ENCODE measurements at regions not wholly inside any gene's neighbourhood (a gene's known extent, or its start where the extent isn't known, plus 50 kb on each side); places are given as distances from the start of the nearest gene placed in this dataset.

DNA sequence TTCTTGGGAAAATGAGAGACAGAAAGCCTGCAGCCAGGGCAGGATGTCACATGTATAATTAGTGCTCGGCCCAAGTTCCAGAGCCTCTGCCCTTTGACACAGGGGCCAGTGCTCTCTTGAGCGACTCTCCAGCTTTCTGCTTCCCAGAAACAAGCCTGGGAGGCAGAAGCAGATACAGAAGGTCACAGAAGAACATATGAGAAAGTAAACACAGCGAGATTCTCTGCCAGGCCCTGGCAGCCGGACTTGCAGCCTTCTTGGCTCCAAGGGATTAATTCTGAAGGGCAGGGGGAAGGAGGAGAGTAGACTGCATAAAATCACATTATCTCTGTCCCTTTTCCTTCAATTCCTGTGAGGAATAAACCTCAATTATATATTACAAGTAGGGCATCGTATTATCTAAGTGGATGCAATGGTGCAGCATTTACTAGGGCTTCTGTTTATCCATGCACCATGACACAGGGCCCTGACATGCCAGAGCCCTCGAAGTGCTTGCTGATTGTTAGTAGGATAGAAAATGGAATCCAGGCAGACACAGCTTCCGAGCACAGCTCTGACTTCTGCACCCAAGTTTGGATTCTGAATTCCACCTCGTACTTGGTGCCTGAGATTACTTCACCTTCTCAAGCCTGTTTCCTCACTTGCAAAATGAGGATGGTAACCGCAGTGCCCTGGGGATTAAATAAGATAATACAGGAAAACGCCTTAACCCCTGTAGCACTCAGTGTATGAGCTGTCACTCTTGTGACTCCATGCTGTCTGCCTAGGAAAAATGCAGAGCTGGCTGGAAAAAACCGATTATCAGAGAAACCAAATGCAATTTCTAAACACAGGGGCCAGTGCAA lies 536.5 kb downstream of the TNS3 start:
- peak in 3 of 51 donors; percentile 1 to 14 (median 3) for DNase-seq

DNA sequence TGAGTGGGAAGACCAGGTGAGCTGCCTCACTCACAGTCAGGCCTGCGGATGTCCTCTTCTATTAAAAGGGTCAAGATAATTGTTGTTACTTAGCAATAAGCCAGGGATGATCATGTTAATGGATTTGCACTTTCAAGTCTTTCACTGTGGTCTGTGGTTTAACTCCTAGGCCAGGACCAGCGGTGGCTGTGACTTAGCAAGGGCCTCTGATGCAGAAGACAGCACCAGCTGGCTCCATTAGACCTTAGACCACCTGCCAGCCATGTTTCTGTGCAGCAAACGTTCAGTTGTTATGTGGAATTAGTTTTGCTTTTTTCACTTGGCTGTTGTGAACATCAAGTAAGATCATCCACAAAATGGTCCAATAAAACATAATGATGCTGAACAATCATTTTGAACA lies 537.3 kb downstream of the TNS3 start:
- DNase-seq, result no peak

DNA sequence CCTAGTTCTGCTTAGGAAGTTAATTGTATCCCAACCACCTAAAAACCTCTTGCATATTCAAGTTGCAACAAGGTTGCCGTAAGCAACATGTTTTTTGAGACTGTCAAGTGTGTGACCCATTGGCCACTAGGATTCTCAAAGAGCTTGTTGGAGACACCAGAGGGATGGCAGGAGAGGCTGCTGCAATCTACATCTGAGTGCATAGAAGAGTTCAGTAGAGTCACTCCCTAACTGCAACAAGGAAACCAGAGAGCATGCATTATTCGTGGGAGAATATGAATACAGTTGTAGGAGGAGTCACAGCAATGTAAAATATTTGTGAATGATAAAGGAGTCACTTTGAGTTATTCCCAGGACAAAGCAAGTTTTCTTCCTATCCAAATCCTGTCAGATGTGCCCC lies 538.6 kb downstream of the TNS3 start:
- DNase-seq, result no peak

DNA sequence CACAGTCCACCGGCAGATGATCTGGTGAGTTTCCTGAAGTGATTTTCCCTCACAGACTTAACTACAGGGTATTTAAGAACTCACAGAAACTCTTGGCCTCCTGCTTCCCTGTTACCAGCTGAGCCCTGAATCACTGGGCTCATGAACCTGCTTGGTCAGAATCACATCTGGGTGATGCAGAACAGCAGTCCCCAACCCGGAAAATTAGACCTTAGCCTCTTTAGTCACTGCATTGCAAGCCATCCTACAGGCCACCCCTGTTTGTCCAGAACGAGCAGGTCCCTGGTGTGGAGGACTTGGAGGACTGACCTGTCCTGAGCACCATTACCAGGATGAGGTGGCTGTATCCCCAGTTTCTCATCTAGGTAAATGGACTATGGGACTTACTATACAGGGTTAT lies 539.2 kb downstream of the TNS3 start:
- no peak for DNase-seq

DNA sequence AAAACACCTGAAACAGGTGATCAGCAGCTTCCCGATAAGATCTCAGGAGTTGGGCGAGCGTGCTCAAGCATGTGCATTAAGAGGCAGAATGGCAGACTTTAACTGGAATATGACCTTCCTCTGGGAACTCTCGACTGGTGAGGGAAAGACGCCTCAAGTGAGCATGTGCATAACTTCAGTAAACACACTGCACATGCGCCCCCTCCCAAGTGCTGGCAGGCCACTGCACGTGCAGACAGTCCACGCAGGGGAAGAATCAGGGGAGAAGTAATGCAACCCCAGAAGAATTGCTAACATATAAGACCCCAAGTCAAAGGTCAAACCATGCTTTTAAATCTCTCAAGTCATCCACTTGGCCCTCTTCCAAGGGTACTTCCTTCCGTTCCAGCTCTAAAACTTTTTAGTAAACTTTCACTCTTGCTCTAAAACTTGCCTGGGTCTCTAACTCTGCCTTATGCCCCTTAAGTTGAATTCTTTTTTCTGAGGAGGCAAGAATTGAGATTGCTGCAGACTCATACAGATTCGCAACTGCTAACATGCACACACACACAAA lies 541.0 kb downstream of the TNS3 start:
- no peak for DNase-seq

DNA sequence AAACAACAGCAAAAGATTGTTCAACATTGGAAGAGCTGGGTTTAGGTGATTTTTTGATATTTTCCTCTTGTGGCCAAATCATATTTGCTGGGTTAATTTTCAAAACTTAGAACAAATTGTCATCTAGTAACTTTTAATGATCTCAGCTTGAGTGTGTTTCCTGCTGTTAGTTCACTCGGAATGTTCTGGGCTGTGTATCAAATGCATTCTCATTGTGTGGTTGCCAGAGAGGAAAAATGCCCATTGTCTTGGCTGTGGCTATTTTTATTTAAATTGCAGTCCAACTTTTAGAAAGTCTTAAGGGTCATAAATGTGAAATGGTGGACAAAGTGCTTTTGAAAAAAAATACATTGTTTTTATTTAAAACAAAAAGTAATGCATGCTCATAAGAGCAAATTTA lies 542.0 kb downstream of the TNS3 start:
- DNase-seq, result peak in 1 of 51 donors; percentile 1

DNA sequence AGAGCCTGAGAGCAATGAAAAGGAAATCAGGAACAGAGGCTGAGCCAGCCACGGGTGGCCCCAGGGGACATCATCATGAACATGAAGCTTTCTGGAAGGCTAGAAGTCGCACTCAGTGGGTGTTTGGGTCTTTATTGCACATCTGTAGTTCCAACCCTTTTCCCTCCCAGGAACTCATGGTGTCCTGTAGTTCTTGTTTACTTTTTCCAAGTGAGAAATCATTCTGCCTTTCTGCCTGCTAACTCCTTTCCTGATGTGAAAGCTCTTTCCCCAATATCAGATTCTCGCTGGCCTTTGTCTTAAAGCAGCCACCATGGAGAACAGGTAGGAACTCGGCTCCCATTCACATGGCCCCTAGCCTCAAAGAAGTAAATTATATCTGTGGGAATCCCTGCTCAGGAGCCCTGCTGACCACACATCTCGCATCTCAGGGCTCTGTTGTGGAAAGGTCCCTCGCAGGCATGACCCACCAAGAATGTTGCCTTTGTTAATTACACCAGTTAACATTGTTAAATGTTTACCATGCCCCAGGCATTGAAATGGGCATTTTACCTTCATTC lies 542.7 kb downstream of the TNS3 start:
- no peak for DNase-seq

DNA sequence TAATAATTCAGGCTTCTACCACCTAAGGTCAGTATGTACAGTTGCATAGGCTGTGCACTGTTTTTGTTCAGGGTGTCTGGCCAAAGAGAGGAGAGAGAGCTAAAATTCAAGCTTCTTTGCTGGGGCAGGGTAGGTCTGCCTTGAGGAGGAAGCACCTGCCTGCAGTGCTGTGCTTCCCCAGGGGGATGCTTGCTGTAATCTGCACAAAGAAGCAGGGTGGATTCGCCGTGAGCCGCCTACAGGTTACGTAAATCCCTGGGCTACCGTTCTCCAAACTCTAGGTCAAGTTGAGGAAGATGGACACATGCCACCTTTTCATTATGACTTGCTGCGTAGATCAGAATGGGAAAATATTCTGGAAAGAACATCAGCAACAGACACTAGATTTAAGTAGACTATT lies 543.3 kb downstream of the TNS3 start:
- DNase-seq, result no peak

DNA sequence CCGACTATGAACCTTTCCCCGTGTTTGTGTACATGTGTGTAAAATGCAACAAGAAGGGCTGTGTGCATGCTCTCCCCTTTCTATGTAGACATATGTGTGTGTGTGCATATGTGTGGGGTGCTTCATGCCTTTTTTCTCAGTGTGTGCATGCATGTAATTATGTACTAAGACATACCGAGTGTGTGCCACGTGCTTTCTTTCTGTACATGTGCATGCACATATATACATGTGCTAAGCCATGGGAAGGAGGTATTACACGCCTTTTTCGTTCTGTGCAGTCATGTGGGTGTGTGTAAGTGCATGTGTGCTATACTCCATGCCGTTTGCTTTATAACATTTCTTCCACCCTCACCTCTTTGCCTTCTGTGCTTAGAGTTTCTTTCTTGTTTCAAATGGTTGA lies 544.3 kb downstream of the TNS3 start:
- DNase-seq, result no peak

DNA sequence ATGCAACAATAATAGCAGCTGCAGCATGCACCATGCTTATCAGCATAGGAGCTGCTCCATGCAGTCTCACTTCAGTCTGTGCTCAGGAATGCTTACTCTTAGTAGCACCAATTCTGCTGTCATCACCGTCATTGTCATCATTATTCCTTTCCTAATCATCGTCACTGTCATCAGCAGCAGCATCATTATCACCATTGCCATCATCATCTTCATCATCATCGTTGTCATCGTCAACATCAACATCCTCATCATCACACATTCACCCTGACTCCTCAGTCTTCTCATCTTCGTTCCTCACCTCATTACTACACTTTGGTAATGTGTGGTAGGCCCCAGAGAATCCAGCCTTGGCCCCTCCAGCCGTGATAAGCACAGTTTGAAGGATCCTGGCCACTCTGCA lies 545.0 kb downstream of the TNS3 start:
- DNase-seq, result no peak

DNA sequence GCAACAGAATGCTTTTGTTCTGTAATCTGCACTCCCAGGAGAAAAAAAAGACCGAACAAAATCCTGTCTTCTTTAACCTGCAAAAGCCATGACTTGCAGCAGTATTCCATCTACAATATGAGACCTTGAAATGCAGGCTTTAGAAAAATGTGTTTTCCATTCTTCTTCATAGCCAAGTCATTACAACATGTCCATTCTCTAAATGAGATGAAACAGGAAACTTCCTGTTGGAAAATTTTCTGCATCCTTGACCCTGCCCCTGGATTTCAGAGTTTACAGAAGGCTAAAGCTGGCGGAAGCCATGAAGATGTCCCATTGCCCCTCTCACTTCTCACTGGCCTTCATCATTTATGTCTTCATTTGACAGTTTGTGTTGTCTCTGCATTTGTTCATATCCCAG lies 546.4 kb downstream of the TNS3 start:
- DNase-seq, result no peak

DNA sequence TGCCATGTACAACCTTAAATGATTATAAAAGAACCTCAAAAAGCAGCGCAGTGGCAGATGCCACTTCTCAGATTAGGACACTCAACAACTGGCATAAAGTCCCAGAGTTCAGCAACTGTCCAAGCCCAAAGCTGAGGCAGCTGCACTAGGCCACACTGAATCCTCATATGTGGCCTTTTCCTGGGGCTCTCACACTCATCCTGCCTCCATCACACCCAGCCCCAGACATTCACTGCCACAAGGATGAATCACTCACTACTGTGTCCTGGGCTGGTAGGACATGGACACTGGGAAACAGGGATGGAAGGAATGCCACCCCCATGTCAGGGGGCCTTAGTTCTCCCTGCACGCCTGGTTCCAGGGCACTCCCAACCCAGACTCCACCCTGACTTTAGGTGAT lies 547.7 kb downstream of the TNS3 start:
- no peak for DNase-seq

DNA sequence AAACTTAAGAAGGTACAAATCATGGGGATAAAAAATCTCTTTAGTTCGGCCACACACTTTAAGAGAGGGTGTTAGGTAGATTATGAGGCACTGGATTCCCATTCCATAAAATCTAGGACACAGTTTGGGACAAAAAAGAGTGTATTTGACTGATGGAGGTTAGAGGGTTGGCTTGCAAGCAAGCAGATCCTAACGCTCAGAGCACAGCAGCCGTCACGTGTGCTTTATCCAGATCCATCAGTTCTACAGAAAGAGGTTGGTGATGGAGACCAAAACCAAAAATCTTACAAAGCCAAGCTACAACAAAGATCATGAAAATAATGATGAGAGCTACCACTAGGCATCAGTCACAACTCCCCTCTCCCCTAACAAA lies 549.4 kb downstream of the TNS3 start:
- no peak for DNase-seq

DNA sequence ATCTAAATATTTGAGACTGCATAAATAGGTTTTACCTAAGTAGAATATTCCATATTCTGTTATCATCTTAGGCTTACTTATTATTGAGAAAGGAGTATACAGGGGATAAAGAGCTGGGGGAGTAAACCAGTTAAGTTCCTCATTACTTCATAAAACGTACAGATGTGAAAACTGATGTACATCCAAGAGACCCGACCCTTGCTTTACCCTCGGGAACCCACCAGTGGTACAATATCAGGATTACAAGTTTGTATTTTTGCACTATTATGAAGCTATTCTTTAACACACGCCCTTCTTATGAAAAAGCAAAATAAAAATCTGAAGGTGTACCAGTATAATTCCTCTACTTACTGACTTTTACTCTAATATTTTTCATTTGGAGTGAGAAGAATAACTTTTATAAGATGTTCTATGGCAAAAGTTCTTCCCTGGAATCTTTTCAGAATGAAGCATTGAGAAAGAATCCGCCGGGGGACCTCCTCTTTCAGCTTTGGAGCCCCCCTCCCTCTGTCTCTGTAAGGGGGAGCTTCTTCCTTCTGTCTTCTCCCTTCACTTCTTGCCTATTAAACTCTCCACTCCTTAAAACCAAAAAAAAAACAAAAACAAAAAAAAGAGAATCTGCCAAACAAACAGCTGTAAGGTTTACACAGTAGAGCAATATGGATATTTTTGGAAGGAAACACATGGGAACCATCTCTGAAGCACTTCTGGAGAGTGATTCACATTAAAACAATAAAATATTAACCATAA lies 550.0 kb downstream of the TNS3 start:
- DNase-seq, result no peak

DNA sequence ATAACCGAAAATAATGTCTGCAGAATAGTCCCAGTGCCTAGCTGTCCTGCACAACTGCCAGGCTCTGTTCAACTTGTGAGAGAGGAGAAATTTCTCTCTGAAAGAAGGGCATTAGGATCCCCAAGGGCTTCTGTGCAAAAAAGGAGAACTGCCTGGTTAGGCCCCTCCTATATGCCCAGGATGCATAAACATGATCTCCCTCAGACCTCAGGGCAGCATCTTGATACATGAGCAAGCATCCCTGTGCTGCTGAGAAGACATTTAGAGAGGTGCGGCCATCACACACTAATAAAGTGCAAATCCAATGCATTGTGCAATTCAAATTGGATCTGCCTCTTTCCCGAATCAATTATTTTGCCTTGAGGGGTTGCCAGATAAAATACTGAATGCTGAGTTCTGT lies 553.6 kb downstream of the TNS3 start:
- DNase-seq, result no peak

DNA sequence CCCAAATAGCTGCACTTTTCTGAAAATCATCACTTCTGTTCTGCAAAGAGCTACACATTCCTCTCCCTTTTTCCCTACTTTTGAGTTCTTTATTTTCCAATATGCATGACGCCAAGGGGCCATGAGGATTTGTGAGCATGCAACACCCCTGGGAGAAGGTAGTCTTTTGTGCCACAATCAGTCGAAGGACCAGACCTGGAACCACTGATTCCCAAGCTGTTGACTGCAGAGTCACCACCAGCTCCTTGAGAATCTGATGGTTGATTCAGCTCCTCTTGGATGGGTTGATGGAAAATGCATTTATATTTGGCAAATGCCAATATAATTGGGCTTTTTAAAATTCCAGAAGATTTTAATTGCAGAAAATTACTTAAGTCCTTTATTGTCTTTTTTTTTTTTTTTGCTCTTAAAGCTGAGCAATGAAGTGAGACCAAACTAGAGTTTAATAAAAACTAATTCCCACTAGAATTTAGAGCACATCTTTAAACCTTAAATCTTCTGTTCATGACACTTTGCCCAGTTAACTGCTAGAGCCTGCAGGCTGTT lies 554.1 kb downstream of the TNS3 start:
- DNase-seq, result no peak

DNA sequence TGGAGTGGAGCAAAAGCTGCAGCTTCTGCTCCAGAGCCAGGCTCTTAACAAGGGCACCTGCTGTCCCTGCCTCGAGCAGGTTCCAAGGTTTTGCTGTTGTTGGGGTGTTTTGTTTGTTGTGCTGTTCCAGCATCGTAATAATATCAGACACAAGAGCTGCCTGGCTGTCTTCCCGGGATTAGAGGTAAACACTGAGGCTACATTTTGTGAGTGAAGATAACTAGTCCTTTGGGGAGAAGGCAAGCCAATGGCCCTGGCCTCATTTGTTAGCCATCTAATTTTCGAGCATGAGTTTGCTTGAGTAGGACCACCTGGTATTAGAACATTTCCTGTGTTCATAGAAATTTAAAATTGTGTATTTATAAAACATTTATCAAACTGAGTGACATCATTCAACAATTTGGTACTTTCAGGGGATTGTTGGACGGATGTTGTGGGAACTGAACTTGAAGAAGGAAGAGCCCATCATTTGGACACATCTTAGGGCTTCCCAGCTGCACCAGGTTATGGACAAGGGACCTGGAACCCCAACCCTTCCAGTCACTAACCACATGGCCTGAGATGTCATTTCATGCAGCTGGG lies 555.0 kb downstream of the TNS3 start:
- DNase-seq, result no peak

DNA sequence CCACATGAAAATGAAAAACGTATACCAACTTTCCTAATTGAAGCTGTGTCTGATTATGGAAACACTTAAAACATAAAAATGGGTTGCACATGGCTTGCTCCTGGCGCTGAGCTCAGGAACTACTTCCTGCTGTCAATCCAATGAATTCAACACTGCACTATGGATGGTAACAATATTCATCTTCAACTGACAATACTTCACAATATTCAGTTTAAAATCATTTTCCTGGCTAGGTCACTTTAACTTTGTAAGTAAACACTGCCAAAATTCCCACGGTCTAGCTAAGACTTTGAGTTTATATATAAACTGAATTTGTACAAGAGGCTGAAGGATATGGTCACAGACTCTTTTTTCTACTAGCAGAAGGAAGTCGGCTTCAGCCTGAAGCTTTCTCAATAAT lies 556.9 kb downstream of the TNS3 start:
- DNase-seq, result no peak

DNA sequence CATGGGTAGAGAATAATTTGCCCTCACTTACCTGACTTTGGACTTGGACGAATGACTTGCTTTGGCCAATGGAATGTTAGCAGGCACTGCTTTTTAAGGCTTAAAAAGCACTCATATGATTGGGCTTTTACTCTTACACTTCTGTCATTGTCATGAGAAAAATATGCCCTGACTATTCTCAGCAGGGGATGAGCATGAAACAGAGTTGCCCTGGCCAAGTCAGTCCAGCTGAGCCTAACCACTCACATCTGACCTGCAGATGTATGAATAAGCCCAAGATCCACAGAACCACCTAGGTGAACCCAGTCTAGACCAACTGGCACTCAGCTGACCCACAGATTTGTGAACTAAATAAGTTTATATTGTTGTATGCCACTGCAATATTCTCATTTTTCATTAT lies 573.5 kb downstream of the TNS3 start:
- no peak for DNase-seq

DNA sequence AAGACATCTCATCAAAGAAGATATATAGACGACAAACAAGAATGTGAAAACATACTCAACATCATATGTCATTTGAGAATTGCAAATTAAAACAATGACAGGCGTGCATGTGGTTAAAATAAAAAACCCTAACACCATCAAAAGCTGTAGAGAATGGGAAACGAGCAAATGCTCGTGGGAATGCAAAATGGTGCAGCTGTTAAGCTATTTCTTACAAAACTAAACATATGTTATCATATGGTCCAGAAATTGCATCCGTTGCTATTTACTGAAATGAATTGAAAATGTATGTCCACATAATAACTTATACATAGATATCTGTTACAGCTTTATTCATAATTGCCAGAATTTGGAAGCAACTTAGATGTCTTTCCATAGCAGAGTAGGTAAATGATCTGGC lies 574.4 kb downstream of the TNS3 start:
- no peak for DNase-seq

DNA sequence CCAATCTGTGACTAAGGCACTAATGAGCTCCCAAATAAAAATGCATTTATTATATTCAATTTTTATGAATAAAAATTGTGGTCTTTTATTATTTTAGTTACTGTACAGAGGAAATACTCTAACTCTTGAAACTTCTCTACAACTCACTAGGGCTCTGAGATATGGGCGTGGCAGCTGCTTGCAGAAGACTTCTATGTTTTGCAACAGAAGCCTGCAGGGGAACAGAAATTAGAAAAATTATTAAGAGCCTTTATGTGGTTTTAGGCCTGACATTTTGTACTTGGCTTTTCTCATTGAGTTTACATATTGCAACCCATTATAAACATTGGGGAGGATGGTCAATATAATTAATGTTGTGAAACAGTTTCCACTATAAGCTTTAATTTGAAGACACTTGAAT lies 581.4 kb downstream of the TNS3 start:
- DNase-seq, result no peak

DNA sequence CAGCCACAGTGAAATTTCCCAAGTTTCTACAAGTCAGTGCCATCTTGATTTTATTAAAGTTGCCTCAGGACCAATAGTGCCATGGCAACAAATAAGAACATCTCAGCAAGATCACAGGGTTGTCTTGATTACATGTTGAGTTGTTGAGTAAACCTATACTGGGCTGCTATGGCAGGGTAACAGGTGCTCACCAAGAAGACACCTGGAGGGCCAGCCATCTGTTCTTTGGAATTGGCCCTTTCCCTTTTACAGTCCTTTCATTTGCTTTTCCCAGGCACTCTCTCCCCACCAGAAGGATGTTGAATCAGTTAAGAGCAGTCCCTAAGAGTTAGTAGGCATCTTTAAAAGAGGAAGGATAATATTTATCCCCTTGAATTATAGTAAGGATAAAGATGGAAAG lies 582.0 kb downstream of the TNS3 start:
- DNase-seq, result no peak
